OCI-LY3 (cell line): ENCODE measurements at regions not wholly inside any gene's neighbourhood (a gene's known extent, or its start where the extent isn't known, plus 50 kb on each side); places are given as distances from the start of the nearest gene placed in this dataset.

Source experiments
- H2AFZ ChIP-seq: fragments of 200-600, 300-600 bp; shearing (Covaris generic); 2 replicates; pipeline ENCODE4 v1.6.0; 2014; ENCODE audit warnings: antibody characterized with exemption, low read depth, low read length
- H3K27ac ChIP-seq: fragments of 200-600, 300-600 bp; sonication (generic); 2 replicates; pipeline ENCODE4 v1.5.1; 2014; ENCODE audit warnings: mild to moderate bottlenecking, low read length, moderate library complexity, mixed read lengths
- H3K27me3 ChIP-seq: fragments of 200-600, 300-600 bp; sonication (generic); 2 replicates; pipeline ENCODE4 v1.6.1; 2014; ENCODE audit warnings: low read depth, low read length, mixed read lengths
- H3K36me3 ChIP-seq: fragments of 200-600, 300-600 bp; sonication (generic); replicated peaks from 2 replicates; pipeline ENCODE3; 2014; ENCODE audit warnings: low read depth, low read length, mixed read lengths
- H3K4me1 ChIP-seq: fragments of 300-600, 200-600 bp; sonication (generic); 2 replicates; pipeline ENCODE4 v1.6.1; 2014; ENCODE audit warnings: low read length, mixed read lengths
- H3K4me2 ChIP-seq: fragments of 200-600, 300-600 bp; sonication (generic); 2 replicates; pipeline ENCODE4 v1.6.1; 2014; ENCODE audit warnings: low read length, mixed read lengths
- H3K4me3 ChIP-seq: fragments of 300-600, 200-600 bp; sonication (generic); 2 replicates; pipeline ENCODE4 v1.5.1; 2014; ENCODE audit warnings: antibody characterized with exemption, mild to moderate bottlenecking, low read length, moderate library complexity
- H3K79me2 ChIP-seq: fragments of 300-600, 200-600 bp; shearing (Covaris generic); 2 replicates; pipeline ENCODE4 v1.6.1; 2014; ENCODE audit warnings: mild to moderate bottlenecking, low read length, mixed read lengths
- H3K9ac ChIP-seq: fragments of 300-600, 200-600 bp; shearing (Covaris generic); 2 replicates; pipeline ENCODE4 v1.6.0; 2014; ENCODE audit warnings: mild to moderate bottlenecking, low read length, moderate library complexity
- H3K9me3 ChIP-seq: fragments of 200-600, 300-600 bp; shearing (Covaris generic); 2 replicates; pipeline ENCODE4 v1.6.1; 2014; ENCODE audit warnings: low read length, mixed read lengths; ENCODE audit not compliant: insufficient read depth
- H4K20me1 ChIP-seq: fragments of 200-600, 300-600 bp; sonication (generic); 2 replicates; pipeline ENCODE4 v1.6.1; 2016; ENCODE audit warnings: low read length, mixed read lengths; ENCODE audit not compliant: insufficient read depth
- EZH2phosphoT487 ChIP-seq: fragments of 200-600 bp; shearing (Covaris generic); IDR thresholded peaks from 2 replicates; pipeline ENCODE4 v1.6.1; 2018; ENCODE audit warnings: antibody characterized with exemption, mixed run types, low read depth
- TF ChIP-seq, protein P1 (sequence below): fragments of 200-600, 300-600 bp; sonication (generic); IDR thresholded peaks from 2 replicates; pipeline ENCODE4 v1.5.1; 2014; ENCODE audit warnings: antibody characterized with exemption, low read length, low read depth

DNA sequence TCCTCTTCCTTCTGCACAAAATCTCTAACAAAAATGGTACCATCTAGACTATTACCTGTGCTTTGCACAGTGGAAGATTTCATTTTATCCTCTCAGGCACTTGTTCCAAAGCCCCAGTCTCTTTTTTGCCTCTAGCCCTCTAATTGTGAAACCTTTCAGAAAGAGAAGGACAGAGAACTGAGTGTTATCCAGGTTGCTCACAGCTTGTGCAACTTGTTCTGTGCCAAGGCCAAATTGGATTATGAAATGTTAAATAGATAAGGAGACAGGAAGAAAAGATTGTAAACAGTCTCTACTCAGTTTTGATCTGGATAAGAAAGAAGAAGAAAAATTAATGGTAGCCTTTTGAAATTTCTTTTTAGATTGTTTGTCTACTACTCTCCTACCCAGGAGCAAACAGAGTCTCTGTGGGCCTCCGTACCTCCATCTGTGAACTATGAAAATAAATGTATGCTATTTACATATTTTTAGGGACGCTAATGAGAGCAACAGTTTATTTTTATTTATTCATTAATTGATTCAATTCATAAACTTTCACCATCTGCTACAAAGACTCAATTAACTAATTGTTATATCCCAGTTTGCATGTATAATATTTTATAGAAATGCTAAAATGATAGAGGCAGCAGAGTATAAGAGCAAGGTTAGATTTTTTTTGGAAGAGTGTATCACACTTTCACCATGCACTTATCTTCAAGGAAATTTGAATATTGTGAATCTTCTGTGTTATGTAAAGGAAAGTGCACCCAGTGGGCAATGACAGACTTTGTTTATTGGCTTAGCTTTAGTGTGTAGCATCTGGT is 339.0 kb upstream of the ETAA1 start:
- no peaks in the 10 kb centered on the region for H4K20me1 ChIP-seq
- H3K9ac ChIP-seq = no peak overlapping the region
- no peaks in the 10 kb centered on the region for H3K79me2 ChIP-seq
- no peaks in the 10 kb centered on the region for H3K36me3 ChIP-seq
- H3K4me2 ChIP-seq = no peak overlapping the region
- no peaks in the 10 kb centered on the region for H3K4me1 ChIP-seq
- H3K27me3 ChIP-seq = no peaks in the 10 kb centered on the region
- no peak overlapping the region for H3K4me3 ChIP-seq
- H3K27ac ChIP-seq = no peak overlapping the region
- TF ChIP-seq, protein P1, sequence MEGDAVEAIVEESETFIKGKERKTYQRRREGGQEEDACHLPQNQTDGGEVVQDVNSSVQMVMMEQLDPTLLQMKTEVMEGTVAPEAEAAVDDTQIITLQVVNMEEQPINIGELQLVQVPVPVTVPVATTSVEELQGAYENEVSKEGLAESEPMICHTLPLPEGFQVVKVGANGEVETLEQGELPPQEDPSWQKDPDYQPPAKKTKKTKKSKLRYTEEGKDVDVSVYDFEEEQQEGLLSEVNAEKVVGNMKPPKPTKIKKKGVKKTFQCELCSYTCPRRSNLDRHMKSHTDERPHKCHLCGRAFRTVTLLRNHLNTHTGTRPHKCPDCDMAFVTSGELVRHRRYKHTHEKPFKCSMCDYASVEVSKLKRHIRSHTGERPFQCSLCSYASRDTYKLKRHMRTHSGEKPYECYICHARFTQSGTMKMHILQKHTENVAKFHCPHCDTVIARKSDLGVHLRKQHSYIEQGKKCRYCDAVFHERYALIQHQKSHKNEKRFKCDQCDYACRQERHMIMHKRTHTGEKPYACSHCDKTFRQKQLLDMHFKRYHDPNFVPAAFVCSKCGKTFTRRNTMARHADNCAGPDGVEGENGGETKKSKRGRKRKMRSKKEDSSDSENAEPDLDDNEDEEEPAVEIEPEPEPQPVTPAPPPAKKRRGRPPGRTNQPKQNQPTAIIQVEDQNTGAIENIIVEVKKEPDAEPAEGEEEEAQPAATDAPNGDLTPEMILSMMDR = no peak
- no peaks in the 10 kb centered on the region for H3K9me3 ChIP-seq
- H2AFZ ChIP-seq = no peak overlapping the region

DNA sequence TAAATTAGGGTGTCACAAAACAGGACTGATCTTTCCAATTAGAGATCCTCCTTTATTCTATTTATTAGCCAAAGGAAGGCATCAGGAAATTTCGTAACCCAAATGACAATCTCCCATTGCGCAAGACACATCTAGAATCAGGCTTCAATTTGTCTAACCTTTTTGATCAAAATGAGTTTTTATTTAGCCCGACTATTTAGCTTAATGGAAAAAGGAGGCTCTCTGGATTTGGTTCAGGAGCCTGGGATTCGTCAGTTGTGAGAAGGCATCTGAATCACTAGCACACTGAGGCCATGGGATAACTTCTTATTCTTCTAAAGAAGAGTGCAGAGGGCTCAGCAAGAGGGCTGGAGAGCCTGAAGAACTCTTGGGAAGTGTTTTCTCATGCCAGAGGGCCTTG is 332.1 kb upstream of the ETAA1 start:
- H3K4me2 ChIP-seq = no peak overlapping the region
- H3K27ac ChIP-seq = no peak overlapping the region
- H3K36me3 ChIP-seq = no peaks in the 10 kb centered on the region
- H3K79me2 ChIP-seq = no peaks in the 10 kb centered on the region
- H3K9me3 ChIP-seq = no peaks in the 10 kb centered on the region
- no peak overlapping the region for H3K9ac ChIP-seq
- TF ChIP-seq, protein P1 = no peak
- TF ChIP-seq EZH2phosphoT487 = no peak
- no peaks in the 10 kb centered on the region for H3K4me1 ChIP-seq
- peaks cover 4% of the 10 kb centered on the region; the same call in 1 of the 2 replicates for H3K27me3 ChIP-seq
- no peak overlapping the region for H2AFZ ChIP-seq
- H3K4me3 ChIP-seq = no peak overlapping the region
- no peaks in the 10 kb centered on the region for H4K20me1 ChIP-seq

DNA sequence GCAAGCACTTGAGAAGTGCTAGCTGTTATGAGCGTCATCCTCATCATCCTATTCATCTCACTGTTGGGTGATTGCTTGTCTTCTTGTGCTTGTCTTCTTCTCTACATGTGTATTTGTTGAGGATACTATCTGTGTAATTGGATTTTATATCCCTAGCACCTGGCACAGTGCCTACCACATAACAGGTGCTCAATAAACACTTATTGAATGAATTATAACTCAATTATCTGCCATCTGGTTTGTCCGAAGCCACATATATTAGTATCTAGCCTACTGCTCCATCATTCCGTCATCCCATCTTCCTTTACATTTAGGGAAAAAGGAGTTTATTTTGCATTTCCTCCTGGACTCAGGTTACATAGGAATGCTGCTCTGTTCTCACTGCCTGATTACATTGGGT is 330.4 kb upstream of the ETAA1 start:
- H3K4me3 ChIP-seq = no peak overlapping the region
- H3K27me3 ChIP-seq = peaks cover 4% of the 10 kb centered on the region; the same call in 1 of the 2 replicates
- no peak overlapping the region for H2AFZ ChIP-seq
- H3K36me3 ChIP-seq = no peaks in the 10 kb centered on the region
- H4K20me1 ChIP-seq = no peaks in the 10 kb centered on the region
- no peaks in the 10 kb centered on the region for H3K79me2 ChIP-seq
- no peak overlapping the region for H3K9ac ChIP-seq
- TF ChIP-seq, protein P1 = no peak
- no peak for TF ChIP-seq EZH2phosphoT487
- H3K27ac ChIP-seq = no peak overlapping the region
- H3K4me1 ChIP-seq = no peaks in the 10 kb centered on the region
- H3K9me3 ChIP-seq = no peaks in the 10 kb centered on the region
- no peak overlapping the region for H3K4me2 ChIP-seq

DNA sequence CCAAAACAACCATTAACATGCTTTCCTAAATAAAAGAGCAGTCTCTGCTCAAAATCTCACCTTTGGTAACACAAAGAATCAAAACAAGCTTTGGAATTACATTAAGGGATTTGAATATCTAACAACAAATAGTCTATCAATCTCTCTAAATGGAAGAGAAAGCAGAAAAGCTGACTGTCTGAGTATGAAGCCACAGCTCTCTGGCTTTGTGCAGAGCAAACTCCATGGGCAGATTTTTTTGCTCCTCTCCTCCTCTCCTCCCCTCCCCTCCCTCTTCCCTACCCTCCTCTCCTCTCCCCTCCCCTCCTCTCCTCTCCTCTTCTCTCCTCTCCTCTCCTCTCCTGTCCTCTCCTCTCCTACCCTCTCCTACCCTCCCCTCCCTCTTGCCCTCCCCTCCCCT is 329.5 kb upstream of the ETAA1 start:
- TF ChIP-seq, protein P1 = no peak
- no peak for TF ChIP-seq EZH2phosphoT487
- Histone ChIP-seq H3K27me3 (peaks cover 4% of the 10 kb centered on the region; the same call in 1 of the 2 replicates), H3K27ac (no peak overlapping the region), H3K4me2 (no peak overlapping the region), H2AFZ (no peak overlapping the region), H3K36me3 (no peaks in the 10 kb centered on the region), H3K9ac (no peak overlapping the region), H3K9me3 (no peaks in the 10 kb centered on the region), H4K20me1 (no peaks in the 10 kb centered on the region), H3K4me1 (no peaks in the 10 kb centered on the region), H3K4me3 (no peak overlapping the region), H3K79me2 (no peaks in the 10 kb centered on the region)
